Loucy (cell line): ENCODE measurements at regions not wholly inside any gene's neighbourhood (a gene's known extent, or its start where the extent isn't known, plus 50 kb on each side); places are given as distances from the start of the nearest gene placed in this dataset.

Experiments
- H2AFZ ChIP-seq: fragments of 200-600 bp; sonication (generic); 2 replicates; pipeline ENCODE4 v1.6.0; 2016; ENCODE audit warnings: antibody characterized with exemption, mild to moderate bottlenecking, low read length, moderate library complexity
- H3F3A ChIP-seq: fragments of 200-600 bp; 2 replicates; pipeline ENCODE4 v1.6.0; 2016; ENCODE audit warnings: antibody characterized with exemption, low read depth, mild to moderate bottlenecking
- H3K27me3 ChIP-seq: fragments of 200-600 bp; sonication (generic); 2 replicates; pipeline ENCODE4 v1.6.1; 2014; ENCODE audit warnings: low read length, mild to moderate bottlenecking; ENCODE audit not compliant: insufficient read depth, poor library complexity, severe bottlenecking
- H3K36me3 ChIP-seq: fragments of 200-600 bp; sonication (generic); 2 replicates; pipeline ENCODE4 v1.6.1; 2016; ENCODE audit warnings: low read length; ENCODE audit not compliant: insufficient read depth
- H3K4me1 ChIP-seq: fragments of 200-600 bp; sonication (generic); 2 replicates; pipeline ENCODE4 v1.5.1; 2014; ENCODE audit warnings: low read length, mild to moderate bottlenecking; ENCODE audit not compliant: insufficient read depth, poor library complexity, severe bottlenecking
- H3K4me2 ChIP-seq: fragments of 200-600 bp; sonication (generic); 2 replicates; pipeline ENCODE4 v1.6.0; 2014; ENCODE audit warnings: antibody characterized with exemption, low read length, low read depth, mild to moderate bottlenecking; ENCODE audit not compliant: poor library complexity, severe bottlenecking
- H3K4me3 ChIP-seq: fragments of 200-600 bp; sonication (generic); 2 replicates; pipeline ENCODE4 v1.5.1; 2014; ENCODE audit warnings: low read length, mild to moderate bottlenecking, mixed read lengths; ENCODE audit not compliant: poor library complexity, severe bottlenecking
- H3K79me2 ChIP-seq: fragments of 200-600 bp; sonication (generic); 2 replicates; pipeline ENCODE4 v1.6.1; 2014; ENCODE audit warnings: low read length; ENCODE audit not compliant: insufficient read depth
- H3K9ac ChIP-seq: fragments of 200-600 bp; sonication (generic); 2 replicates; pipeline ENCODE4 v1.6.0; 2014; ENCODE audit warnings: mild to moderate bottlenecking, low read depth, low read length, moderate library complexity; ENCODE audit not compliant: poor library complexity, severe bottlenecking
- H3K9me2 ChIP-seq: fragments of 200-600 bp; sonication (generic); replicated peaks from 2 replicates; pipeline ENCODE4 v1.6.1; 2016; ENCODE audit warnings: low read depth, low read length, mixed read lengths
- H3K9me3 ChIP-seq: fragments of 200-600 bp; sonication (generic); 2 replicates; pipeline ENCODE4 v1.6.1; 2014; ENCODE audit warnings: mild to moderate bottlenecking, antibody characterized with exemption, low read length, low read depth; ENCODE audit not compliant: insufficient read depth
- H4K20me1 ChIP-seq: fragments of 200-600 bp; sonication (generic); 2 replicates; pipeline ENCODE4 v1.6.0; 2014; ENCODE audit warnings: antibody characterized with exemption, low read length, mild to moderate bottlenecking; ENCODE audit not compliant: insufficient read depth, poor library complexity, severe bottlenecking
- CTCF ChIP-seq: fragments of 200-600 bp; sonication (generic); conservative IDR thresholded peaks from 2 replicates; pipeline ENCODE4 v1.5.1; 2014; ENCODE audit warnings: mild to moderate bottlenecking, antibody characterized with exemption, low read length
- EZH2phosphoT487 ChIP-seq: fragments of 200-600 bp; IDR thresholded peaks from 2 replicates; pipeline ENCODE4 v1.6.1; 2018; ENCODE audit warnings: antibody characterized with exemption, mild to moderate bottlenecking, moderate library complexity, borderline replicate concordance

- no peak for TF ChIP-seq EZH2phosphoT487
- TF ChIP-seq CTCF: no peak
- no peak overlapping the region for H3K9ac ChIP-seq
- H3K4me2 ChIP-seq: no peak overlapping the region
- no peaks in the 10 kb centered on the region for H3K4me1 ChIP-seq
- H3K27me3 ChIP-seq: no peaks in the 10 kb centered on the region
- no peak overlapping the region for H2AFZ ChIP-seq
- no peaks in the 10 kb centered on the region for H3K9me2 ChIP-seq
- H3F3A ChIP-seq: no peaks in the 10 kb centered on the region
- no peaks in the 10 kb centered on the region for H3K36me3 ChIP-seq
- H3K79me2 ChIP-seq: no peaks in the 10 kb centered on the region
- H4K20me1 ChIP-seq: no peaks in the 10 kb centered on the region
- no peak overlapping the region for H3K4me3 ChIP-seq
- H3K9me3 ChIP-seq: no peaks in the 10 kb centered on the region; the same call in 1 of the 2 replicates
These were observed 260.3 kb upstream of the RNF32 start for GRCh38 chr7:156380261-156380660.

- Histone ChIP-seq H2AFZ (no peak overlapping the region), H3K36me3 (no peaks in the 10 kb centered on the region), H3K9me3 (no peaks in the 10 kb centered on the region; the same call in 1 of the 2 replicates), H3K79me2 (no peaks in the 10 kb centered on the region), H3F3A (no peaks in the 10 kb centered on the region), H4K20me1 (no peaks in the 10 kb centered on the region), H3K9me2 (no peaks in the 10 kb centered on the region), H3K4me1 (no peaks in the 10 kb centered on the region), H3K9ac (no peak overlapping the region), H3K4me3 (no peak overlapping the region), H3K27me3 (no peaks in the 10 kb centered on the region), H3K4me2 (no peak overlapping the region)
- no peak for TF ChIP-seq CTCF
- TF ChIP-seq EZH2phosphoT487: no peak
These were observed 261.1 kb upstream of the RNF32 start for GRCh38 chr7:156379324-156380070.

GRCh38 chr7:156378806-156379205, 261.8 kb upstream of the RNF32 start:
- Histone ChIP-seq H3K4me2 (no peak overlapping the region), H3K9me3 (no peaks in the 10 kb centered on the region; the same call in 1 of the 2 replicates)

More at GRCh38 chr7:156378806-156379205, 261.8 kb upstream of the RNF32 start:
- no peaks in the 10 kb centered on the region for H3K9me2 ChIP-seq
- no peak overlapping the region for H2AFZ ChIP-seq
- no peaks in the 10 kb centered on the region for H3K4me1 ChIP-seq
- no peak overlapping the region for H3K9ac ChIP-seq
- no peaks in the 10 kb centered on the region for H3K79me2 ChIP-seq
- no peaks in the 10 kb centered on the region for H4K20me1 ChIP-seq
- TF ChIP-seq CTCF (no peak), EZH2phosphoT487 (no peak)
- no peaks in the 10 kb centered on the region for H3K36me3 ChIP-seq
- no peak overlapping the region for H3K4me3 ChIP-seq
- no peaks in the 10 kb centered on the region for H3K27me3 ChIP-seq
- H3F3A ChIP-seq: no peaks in the 10 kb centered on the region
